GM12878 (cell line): ENCODE measurements at regions not wholly inside any gene's neighbourhood (a gene's known extent, or its start where the extent isn't known, plus 50 kb on each side); places are given as distances from the start of the nearest gene placed in this dataset.

Experiments used
- ATAC-seq: fragments of 200-7000 bp; cut with Tn5 transposase; 3 replicates; pipeline ENCODE4 v1.9.1; 2020; ENCODE audit warnings: mild to moderate bottlenecking, moderate library complexity
- BruUV-seq: library from RNA; stranded (reverse); fragments of 400-500 nt; replicated peaks from 2 replicates; lab custom pipeline; 2021; lab: Mats Ljungman, UMichigan
- CTCF ChIA-PET: fragments of 300-600 bp; sonication (Branson Sonifier 250); formaldehyde crosslinking; extraction: SDS; loops from one replicate; lab custom pipeline; 2021; ENCODE audit warnings: inconsistent platforms; lab: Yijun Ruan, JAX
- POLR2A ChIA-PET: fragments of 350-600 bp; formaldehyde crosslinking; extraction: SDS; loops from one replicate; lab custom pipeline; 2021; ENCODE audit warnings: inconsistent platforms; lab: Charles Lee
- RAD21 ChIA-PET: fragments of 300-600 bp; sonication (Branson Sonifier 250); formaldehyde crosslinking; loops from one replicate; lab custom pipeline; 2023; ENCODE audit warnings: antibody characterized with exemption; ENCODE audit not compliant: unreplicated experiment; lab: Charles Lee
- SMC1A ChIA-PET: fragments of 300-600 bp; sonication (Branson Sonifier 250); formaldehyde crosslinking; loops from one replicate; lab custom pipeline; 2023; ENCODE audit not compliant: unreplicated experiment, uncharacterized antibody; lab: Charles Lee
- DNase-seq: peaks from one replicate; pipeline ENCODE4 v3.0.0-alpha.2; 2011; ENCODE audit warnings: low read depth, low spot score
- FAIRE-seq: peaks from 3 replicates; lab custom pipeline; 2011; peaks lifted over from hg19 to GRCh38; lab: Jason Lieb, UNC
- H2AFZ ChIP-seq: 2 replicates; pipeline ENCODE4 v1.6.0; 2011; ENCODE audit warnings: low read depth, low read length, control low read depth; ENCODE audit not compliant: control insufficient read depth
- H3K27ac ChIP-seq: 2 replicates; pipeline ENCODE4 v1.5.1; 2011; ENCODE audit warnings: control low read depth; ENCODE audit not compliant: control insufficient read depth, insufficient read depth
- H3K27me3 ChIP-seq, 2 experiments: replicated peaks in 1 of 2; 2 replicates each; pipeline versions ENCODE4 v1.6.0 to v1.6.1; 2011; ENCODE audit warnings: low read length in 1 of 2; ENCODE audit not compliant: control insufficient read depth in 2 of 2, insufficient read depth in 2 of 2
- H3K36me3 ChIP-seq, 2 experiments: 2 replicates each; pipeline ENCODE4 v1.5.1; 2011; ENCODE audit warnings: low read length in 1 of 2; ENCODE audit not compliant: control insufficient read depth in 2 of 2, insufficient read depth in 2 of 2
- H3K4me1 ChIP-seq: 2 replicates; pipeline ENCODE4 v1.6.1; 2011; ENCODE audit warnings: mild to moderate bottlenecking, low read length, moderate library complexity, mixed read lengths; ENCODE audit not compliant: control insufficient read depth, insufficient read depth
- H3K4me2 ChIP-seq: 2 replicates; pipeline ENCODE4 v1.6.0; 2011; ENCODE audit warnings: control low read depth; ENCODE audit not compliant: control insufficient read depth, insufficient read depth
- H3K4me3 ChIP-seq: fragments of 200-600 bp; sonication (generic); 2 replicates; pipeline ENCODE4 v1.5.1; 2016
- H3K79me2 ChIP-seq: 2 replicates; pipeline ENCODE4 v1.6.0; 2011; ENCODE audit warnings: low read length; ENCODE audit not compliant: control insufficient read depth, insufficient read depth
- H3K9ac ChIP-seq: 2 replicates; pipeline ENCODE4 v1.8.0; 2011; ENCODE audit warnings: low read length, control low read depth, mixed read lengths; ENCODE audit not compliant: control insufficient read depth, insufficient read depth
- H3K9me3 ChIP-seq: replicated peaks from 3 replicates; pipeline ENCODE4 v1.5.1; 2011; ENCODE audit warnings: mild to moderate bottlenecking, low read length; ENCODE audit not compliant: control insufficient read depth, insufficient read depth
- H4K20me1 ChIP-seq: 2 replicates; pipeline ENCODE4 v1.6.0; 2011; ENCODE audit not compliant: control insufficient read depth, insufficient read depth
- ATF2 ChIP-seq: IDR thresholded peaks from 2 replicates; pipeline ENCODE4 v1.6.1; 2012; ENCODE audit warnings: low read length, inconsistent platforms
- CBX5 ChIP-seq: sonication (generic); IDR thresholded peaks from 2 replicates; pipeline ENCODE4 v1.6.1; 2016; ENCODE audit warnings: low read depth, moderate library complexity, mild to moderate bottlenecking, inconsistent platforms
- CEBPB ChIP-seq, 2 experiments: fragments of 150-350 bp in 1 of 2; IDR thresholded peaks; 2 replicates each; pipeline ENCODE4 v1.6.1; 2012 to 2014; ENCODE audit warnings: low read depth in 2 of 2, low read length in 2 of 2, borderline replicate concordance in 1 of 2, inconsistent platforms in 1 of 2
- CHD4 ChIP-seq: fragments of 200-600 bp; sonication (generic); IDR thresholded peaks from 2 replicates; pipeline ENCODE4 v1.6.1; 2016; ENCODE audit warnings: mild to moderate bottlenecking
- E2F4 ChIP-seq: IDR thresholded peaks from 2 replicates; pipeline ENCODE4 v1.6.1; 2012; ENCODE audit warnings: low read depth, low read length, improper control_type of control experiment
- ELK1 ChIP-seq: IDR thresholded peaks from 2 replicates; pipeline ENCODE4 v1.6.1; 2012; ENCODE audit warnings: low read depth, low read length, improper control_type of control experiment
- EP300 ChIP-seq, 2 experiments: fragments of 150-350 bp in 1 of 2; IDR thresholded peaks; 2 replicates each; pipeline ENCODE4 v1.6.1; 2011 to 2012; ENCODE audit warnings: low read depth in 2 of 2, low read length in 2 of 2, borderline replicate concordance in 1 of 2, improper control_type of control experiment in 1 of 2, inconsistent platforms in 1 of 2; ENCODE audit not compliant: control insufficient read depth in 1 of 2
- HDGF ChIP-seq: fragments of 450-650 bp; IDR thresholded peaks from 2 replicates; pipeline ENCODE4 v1.6.1; 2016; ENCODE audit warnings: antibody characterized with exemption
- HSF1 ChIP-seq: fragments of 150-350 bp; IDR thresholded peaks from 2 replicates; pipeline ENCODE4 v1.6.1; 2014; ENCODE audit warnings: mild to moderate bottlenecking, low read depth, low read length
- NR2F1 ChIP-seq: fragments of 450-650 bp; conservative IDR thresholded peaks from 2 replicates; pipeline ENCODE4 v1.6.1; 2017; ENCODE audit warnings: mild to moderate bottlenecking
- PKNOX1 ChIP-seq: fragments of 450-650 bp; IDR thresholded peaks from 2 replicates; pipeline ENCODE4 v1.6.1; 2016; ENCODE audit warnings: mild to moderate bottlenecking
- RBBP5 ChIP-seq: fragments of 200-600 bp; sonication (generic); conservative IDR thresholded peaks from 2 replicates; pipeline ENCODE4 v1.6.1; 2016
- REST ChIP-seq: IDR thresholded peaks from 2 replicates; pipeline ENCODE4 v1.6.1; 2012; ENCODE audit warnings: mild to moderate bottlenecking, low read depth, low read length
- WRNIP1 ChIP-seq: IDR thresholded peaks from 2 replicates; pipeline ENCODE4 v1.6.1; 2011; ENCODE audit warnings: low read depth, low read length, improper control_type of control experiment, borderline replicate concordance
- ZNF622 ChIP-seq: fragments of 450-650 bp; IDR thresholded peaks from 2 replicates; pipeline ENCODE4 v1.6.1; 2017; ENCODE audit warnings: mild to moderate bottlenecking, inconsistent platforms
- WGBS: methylation state at CpG from one replicate; pipeline ENCODE4 v1.1.6; 2016; ENCODE audit warnings: low lambda C conversion rate; ENCODE audit not compliant: insufficient replicate concordance, insufficient coverage; ENCODE audit errors: missing lambda C conversion rate; 5-methylcytosine and 5-hydroxymethylcytosine counted together
- in situ Hi-C: fragments of 300-500 bp; cut with MboI; formaldehyde crosslinking; loops from 9 replicates; pipeline ENCODE4 v1.14.3; 2018; ENCODE audit warnings: mixed read lengths
- intact Hi-C: fragments of 100-400 bp; cut with micrococcal nuclease; formaldehyde crosslinking; loops from one replicate; pipeline ENCODE4 v1.14.2; 2022; ENCODE audit not compliant: unreplicated experiment

- no peaks in the 10 kb centered on the region for H3K27me3 ChIP-seq
- in situ Hi-C loops, result no loop called here
- H3K4me1 ChIP-seq, result no peaks in the 10 kb centered on the region
- H3K9ac ChIP-seq, result no peak overlapping the region
- no TSS peak for BruUV-seq
- no peaks in the 10 kb centered on the region for H3K9me3 ChIP-seq
- H3K79me2 ChIP-seq, result no peaks in the 10 kb centered on the region
- SMC1A ChIA-PET, result no interaction called here
- no peak overlapping the region for H3K27ac ChIP-seq
- H3K4me3 ChIP-seq, result no peak overlapping the region
- ATAC-seq (no peak), DNase-seq (no peak), FAIRE-seq (no peak)
- H2AFZ ChIP-seq, result no peak overlapping the region
- no peaks in the 10 kb centered on the region for H3K36me3 ChIP-seq
- POLR2A ChIA-PET, result interaction anchor here (0.6 kb wide), 1 partner anchor 506 kb away, joined by 3 read pairs; no protein-coding TSS in a partner anchor
- CTCF ChIA-PET, result interaction anchor here (1.5 kb wide), 1 partner anchor 30 kb away, joined by 3 read pairs; no protein-coding TSS in a partner anchor
- no peak overlapping the region for H3K4me2 ChIP-seq
- WGBS, result 0% methylated on average over 4 of the region's 4 CpGs
- RAD21 ChIA-PET, result no interaction called here
- intact Hi-C loops, result no loop called here
- no peaks in the 10 kb centered on the region for H4K20me1 ChIP-seq
- TF ChIP-seq CEBPB (IDR thresholded peaks at IDR 0.05; ENCODE audit: borderline replicate concordance in 1 of 2, low read depth in 2 of 2, low read length in 2 of 2) (no peak), WRNIP1 (no peak), ELK1 (no peak), NR2F1 (no peak), REST (no peak), RBBP5 (no peak), ZNF622 (no peak), CHD4 (no peak), HSF1 (no peak), E2F4 (no peak), EP300 (IDR thresholded peaks at IDR 0.05; ENCODE audit: borderline replicate concordance in 1 of 2, control insufficient read depth in 1 of 2, low read depth in 2 of 2, low read length in 2 of 2) (no peak), ATF2 (no peak), PKNOX1 (no peak), HDGF (no peak), CBX5 (no peak)
These were observed 255.3 kb upstream of the CAMK1G start for GRCh38 chr1:209328196-209328595.
